CD4-positive, alpha-beta T cell treated with Interferon gamma for 1 hour (primary cell): ENCODE measurements at regions not wholly inside any gene's neighbourhood (a gene's known extent, or its start where the extent isn't known, plus 50 kb on each side); places are given as distances from the start of the nearest gene placed in this dataset.
"Not testable (repeated sequence)": the region's sequence is repeated elsewhere in the genome, so short reads cannot be mapped to it uniquely, and the experiment has no call there.

ENCODE experiments used
- DNase-seq: peaks from one replicate; pipeline ENCODE4 v3.0.0-alpha.2; 2020

DNA sequence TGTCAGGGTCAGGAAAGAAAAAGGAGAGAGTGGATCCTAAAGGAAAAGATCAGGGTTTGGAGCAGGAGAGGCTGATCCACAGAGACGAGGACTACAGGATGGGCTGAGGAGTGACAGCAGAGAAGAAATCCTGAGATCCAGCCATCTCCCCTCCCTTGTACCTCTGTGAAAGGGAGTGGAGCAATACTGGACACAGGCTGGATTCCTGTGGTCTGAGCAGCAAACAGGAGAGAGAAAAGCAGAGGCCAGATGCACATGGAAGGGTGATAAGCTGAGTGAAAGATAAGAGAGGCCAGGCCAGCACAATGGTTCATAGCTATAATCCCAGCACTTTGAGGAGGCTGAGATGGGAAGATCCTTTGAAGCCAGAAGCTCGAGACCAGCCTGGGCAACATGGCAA lies 472.1 kb upstream of the TSHZ3 start:
- DNase-seq = no peak

DNA sequence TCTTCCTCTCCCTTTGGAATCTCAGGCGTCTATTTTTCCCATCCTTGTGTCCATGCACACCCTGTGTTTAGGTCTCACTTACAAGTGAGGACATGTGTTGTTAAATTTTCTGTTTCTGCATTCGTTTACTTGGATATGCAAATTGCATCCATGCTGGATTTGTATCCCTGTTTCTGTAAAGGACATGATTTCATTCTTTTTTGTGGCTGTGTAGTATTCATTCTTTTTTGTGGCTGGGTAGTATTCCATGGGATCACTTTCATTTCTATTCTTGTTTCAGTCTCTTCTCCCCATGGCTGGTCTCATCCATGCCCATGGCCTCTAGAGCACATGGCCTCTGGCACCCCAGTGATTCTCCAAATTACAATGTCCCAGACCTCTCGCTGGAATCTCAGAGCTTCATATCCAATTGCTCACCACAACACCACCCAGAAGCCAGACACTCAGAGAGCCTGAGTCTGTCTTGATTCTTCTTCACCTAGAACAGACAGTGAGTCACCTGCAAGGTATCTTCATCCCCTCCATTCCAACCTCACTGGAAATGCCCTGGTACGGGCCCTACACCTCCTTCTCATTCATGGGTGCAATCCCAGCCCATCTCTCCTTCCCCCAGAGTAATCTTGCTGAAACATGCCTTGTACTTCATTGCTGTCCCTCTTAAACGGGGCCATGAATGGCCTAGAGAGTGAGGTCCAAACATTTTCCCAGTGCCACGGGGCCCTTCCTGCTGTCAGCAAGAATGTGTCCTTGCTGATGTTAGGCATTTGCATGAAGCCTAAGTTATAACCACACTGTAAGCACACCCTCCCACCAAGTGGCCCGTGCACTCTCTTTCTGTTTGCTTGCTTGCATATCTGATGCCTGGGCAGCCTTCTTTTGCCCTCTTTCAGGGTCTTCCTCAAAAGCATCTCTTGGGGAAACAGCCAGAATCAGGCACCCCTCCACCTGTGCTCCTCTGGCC lies 476.2 kb upstream of the TSHZ3 start:
- no peak for DNase-seq

DNA sequence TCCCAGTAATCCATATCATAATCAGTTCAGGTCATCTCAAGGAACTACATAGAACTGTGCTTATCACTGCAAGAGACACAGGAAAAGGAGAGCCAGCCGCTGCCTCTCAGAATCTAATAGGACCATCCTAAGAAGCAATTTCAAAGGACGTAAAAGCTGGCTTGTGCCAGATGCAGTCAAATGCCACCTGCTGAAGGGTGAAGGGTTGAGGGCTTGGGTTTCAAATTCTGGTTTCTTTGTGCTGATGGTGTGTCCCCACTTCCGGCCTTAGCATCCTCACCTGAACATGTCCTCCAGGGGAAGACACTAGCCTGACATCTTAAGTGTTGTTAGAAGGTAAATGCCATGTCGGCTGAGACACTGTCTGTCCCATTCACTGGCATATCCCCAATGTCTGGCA lies 477.1 kb upstream of the TSHZ3 start:
- no peak for DNase-seq

DNA sequence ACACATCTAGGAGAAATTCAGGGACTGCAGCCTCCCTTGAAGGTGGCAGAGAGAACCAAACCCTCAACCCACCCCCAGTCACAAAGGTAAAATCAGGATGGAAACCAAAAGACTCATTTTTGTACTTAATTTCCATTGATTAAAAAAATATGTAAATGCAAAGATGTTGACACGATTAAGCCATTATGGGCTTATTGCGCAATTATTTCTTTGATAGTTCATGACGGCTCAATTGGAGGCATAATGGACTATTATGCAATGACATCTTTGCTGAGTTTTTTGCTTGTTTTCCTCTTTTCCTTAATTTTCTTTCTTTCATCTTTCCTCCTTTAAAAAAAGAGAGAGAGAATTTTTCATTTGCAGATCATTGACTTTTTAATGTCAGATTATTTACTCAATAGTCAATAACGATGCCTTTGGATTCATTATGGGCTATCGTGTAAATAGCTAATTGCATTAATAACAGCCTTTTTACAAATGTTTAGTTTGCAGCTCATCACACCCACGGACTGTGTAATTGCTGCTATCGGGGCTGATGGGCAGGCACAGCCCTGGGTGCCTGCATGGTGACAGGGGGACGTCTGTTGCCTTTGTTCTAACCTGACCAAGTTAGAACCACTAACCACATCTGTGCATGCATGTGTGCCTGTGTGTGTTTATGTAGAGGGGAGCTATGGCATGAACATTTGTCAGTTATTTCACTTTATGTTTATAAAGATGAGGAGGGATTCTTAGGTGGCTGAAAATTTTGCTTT lies 482.4 kb upstream of the TSHZ3 start:
- no peak for DNase-seq

DNA sequence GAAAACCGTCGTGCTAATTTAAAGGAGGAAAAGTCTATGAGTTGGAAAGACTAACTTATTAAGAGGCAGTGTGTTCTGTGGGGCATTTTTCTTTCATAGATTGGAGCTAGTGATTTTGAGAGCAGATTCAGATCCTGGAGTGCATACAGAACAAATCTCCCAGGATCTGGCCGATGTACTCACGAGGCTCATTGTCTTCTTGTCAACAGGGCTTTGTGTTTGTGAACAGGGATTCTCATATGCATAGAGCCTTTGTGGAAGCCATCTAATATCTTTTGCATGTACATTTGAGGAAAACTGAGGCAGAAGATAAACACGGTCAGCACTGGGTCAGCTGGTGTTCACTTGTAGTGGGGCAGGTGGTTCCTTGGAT lies 482.9 kb upstream of the TSHZ3 start:
- no peak for DNase-seq

DNA sequence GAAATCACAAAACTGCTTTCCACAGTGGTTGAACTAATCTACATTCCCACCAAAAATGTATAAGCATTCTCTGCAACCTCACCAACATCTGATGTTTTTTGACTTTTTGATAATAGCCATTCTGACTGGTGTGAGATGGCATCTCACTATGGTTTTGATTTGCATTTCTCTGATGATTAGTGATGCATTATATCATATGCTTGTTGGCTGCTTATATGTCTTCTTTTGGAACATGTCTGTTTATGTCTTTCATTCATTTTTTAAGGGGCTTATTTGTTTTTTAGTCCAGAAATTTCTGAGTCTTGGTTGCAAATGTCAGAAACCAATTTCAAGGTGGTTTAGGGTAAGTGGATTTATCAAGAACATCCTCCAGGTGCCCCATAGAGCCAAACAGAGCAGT lies 484.8 kb upstream of the TSHZ3 start:
- DNase-seq = no peak

DNA sequence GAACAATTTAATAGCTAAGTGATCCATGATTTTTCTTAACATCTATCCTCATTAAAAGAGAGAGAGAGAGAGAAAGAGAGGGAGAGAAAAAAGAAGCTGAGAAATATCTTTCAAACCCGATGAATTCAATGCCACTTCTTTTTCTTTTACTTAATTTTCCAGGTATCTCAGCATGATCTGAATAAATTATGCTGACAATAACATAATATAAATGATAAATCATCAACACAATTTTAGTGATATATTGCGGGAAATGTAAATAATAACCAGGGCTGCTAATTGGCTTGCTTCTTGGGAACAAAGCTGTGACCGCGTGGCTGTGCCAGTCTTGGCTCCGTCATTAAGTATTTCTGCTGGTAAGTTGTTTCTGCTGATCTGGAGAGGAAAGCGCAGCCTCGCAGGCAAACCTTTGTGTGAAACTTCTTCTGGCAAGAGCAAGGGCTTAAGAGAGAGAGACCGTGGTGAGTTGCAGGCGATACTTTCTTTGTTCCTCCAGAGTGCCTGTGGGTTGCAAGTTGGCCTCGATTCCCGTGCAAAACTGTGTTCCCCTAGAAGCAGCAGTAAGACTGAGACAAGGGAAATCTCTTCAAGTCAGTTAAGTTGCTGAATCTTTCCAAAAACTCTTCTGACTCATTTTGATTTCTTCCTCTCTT lies 489.1 kb upstream of the TSHZ3 start:
- DNase-seq = no peak

DNA sequence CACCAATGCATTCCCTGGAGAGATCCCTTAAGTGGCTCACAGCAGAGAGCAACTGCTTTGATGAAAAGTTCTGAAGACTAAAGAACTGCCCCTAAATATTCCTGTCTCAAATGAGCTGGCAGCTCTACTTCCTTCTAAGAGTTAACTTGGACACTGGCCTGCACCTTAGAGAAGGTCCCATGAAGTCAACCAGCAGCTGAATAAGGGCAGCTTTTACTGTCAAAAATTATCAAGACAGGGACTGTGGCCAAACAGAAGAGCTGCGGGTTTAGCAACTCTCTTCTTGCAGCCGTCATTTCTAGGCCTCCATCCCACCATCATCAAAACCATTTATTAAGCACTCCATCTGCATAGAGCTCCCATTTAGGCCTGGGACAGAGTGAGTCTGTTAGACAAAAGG lies 491.1 kb upstream of the TSHZ3 start:
- DNase-seq = no peak

DNA sequence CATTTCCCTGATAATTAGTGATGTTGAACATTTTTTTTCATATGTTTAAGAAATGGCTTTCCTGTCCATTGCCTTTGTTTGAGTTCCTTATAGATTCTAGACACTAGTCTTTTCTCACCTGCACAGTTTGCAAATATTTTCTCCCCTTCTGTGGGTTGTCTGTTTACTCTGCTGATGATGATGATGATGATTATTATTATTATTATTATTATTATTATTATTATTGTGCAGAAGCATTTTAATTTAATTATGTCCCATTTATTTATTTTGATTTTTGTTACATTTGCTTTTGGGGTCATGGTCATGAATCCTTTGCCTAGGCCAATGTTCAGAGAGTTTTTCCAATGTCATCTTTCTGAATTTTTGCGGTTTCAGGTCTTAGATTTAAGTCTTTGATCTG lies 492.5 kb upstream of the TSHZ3 start:
- no peak for DNase-seq

DNA sequence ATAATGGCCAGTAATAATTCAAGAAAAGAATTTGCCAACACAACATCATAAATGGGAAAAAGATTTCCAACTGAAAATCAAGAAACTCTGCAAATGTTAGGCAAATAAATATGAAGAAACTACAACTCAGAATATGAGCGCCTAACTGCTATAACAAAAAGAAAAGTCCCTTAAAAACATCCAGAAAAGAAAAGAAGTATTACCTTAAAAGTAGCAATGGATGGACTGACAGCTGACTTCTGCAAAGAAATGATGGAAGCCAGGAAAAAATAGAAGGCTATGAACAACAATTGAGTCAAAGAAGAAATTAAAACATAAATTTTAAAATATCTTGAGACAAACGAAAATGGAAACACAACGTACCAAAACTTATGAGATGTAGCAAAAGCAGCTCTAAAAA lies 482.3 kb upstream of the ZNF507 start:
- DNase-seq = no peak

DNA sequence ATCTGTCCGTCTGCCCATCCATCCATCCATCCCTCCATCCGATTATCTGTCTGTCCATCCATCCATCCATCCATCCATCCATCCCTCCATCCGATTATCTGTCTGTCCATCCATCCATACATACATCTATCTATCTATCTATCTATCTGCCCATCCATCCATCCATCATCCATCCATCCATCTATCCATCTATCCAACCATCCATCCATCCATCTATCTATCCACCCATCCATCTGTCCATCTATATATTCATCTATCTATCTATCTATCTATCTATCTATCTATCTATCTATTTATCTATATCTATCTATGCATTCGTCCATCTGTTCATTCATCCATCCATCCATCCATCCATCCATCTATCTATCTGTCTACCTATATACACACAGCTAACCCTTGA lies 471.1 kb upstream of the ZNF507 start:
- no peak for DNase-seq

DNA sequence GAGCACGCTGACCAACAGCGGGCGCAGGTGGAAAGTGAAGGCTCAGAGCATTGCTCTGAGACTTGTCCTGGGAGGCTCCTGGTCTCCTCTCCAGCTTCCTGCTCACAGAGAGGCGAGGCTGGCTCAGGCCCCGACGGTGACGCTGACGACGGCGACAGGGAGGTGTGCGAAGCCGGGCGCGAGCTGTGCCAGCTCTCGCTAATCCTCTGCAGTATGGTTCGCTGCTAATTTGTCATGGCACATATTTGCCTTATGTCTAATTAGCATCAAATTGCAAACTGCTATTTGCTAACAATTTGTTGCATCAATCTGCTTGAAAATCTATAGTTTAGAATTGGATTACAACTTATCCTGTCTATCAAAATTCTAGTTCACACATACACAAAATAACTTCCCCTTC lies 469.8 kb upstream of the ZNF507 start:
- DNase-seq = no peak

DNA sequence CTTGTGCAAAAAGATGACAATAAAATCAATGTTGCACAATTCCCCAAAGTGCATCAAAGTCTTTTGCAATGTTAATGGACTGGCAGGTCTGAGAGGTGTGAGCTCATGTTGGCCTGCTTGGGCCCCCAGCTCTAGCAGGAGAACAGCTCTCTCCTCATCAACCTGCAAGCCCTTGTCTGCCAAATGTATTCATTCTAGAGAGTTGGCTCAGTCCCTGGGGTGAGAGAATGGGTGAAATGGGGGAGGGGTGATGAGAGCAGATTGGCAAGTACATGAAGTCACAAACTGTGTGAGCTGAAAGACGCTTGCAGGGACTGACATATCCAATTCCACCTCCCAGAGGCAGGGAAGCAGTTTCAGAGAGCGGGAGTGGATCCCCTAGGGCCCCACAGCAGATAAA lies 465.1 kb upstream of the ZNF507 start:
- no peak for DNase-seq

DNA sequence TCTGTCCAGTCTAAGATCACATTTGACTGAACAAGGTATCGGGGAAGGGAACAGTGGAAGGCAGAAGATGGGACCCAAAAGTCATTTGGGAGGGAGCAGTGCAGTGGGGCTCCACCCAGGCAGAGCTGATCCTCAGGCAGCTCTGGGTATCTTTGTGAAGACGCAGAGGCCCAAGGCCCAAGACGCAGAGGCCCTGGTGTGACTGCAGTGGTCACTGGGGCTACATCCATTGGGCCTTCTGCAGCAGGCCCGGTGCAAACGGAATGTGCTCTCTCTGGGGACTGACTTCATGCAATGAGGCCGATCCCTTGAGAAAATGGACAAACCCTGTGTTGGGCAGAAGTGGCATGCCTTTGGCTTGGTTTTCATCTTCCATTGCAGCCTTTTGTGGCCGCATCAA lies 463.4 kb upstream of the ZNF507 start:
- DNase-seq = no peak

DNA sequence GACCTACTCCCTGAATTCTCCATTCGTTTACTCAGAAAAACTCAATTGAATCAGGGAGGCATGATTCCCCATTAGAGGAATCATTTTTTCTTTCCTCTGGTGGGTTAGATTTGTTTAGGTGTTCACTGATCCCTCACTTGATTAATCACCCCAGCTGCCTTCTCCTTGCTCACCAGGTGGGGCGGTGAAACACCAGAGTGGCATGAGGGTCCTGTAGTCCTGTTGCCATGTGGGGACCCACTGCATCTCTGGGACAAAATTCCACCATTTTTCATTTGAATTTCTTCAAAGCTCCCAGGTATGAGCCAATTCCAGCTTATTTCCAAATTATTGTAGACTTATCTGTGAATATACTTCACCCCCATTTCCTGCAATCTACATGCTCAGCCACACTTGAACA lies 462.7 kb upstream of the ZNF507 start:
- no peak for DNase-seq

DNA sequence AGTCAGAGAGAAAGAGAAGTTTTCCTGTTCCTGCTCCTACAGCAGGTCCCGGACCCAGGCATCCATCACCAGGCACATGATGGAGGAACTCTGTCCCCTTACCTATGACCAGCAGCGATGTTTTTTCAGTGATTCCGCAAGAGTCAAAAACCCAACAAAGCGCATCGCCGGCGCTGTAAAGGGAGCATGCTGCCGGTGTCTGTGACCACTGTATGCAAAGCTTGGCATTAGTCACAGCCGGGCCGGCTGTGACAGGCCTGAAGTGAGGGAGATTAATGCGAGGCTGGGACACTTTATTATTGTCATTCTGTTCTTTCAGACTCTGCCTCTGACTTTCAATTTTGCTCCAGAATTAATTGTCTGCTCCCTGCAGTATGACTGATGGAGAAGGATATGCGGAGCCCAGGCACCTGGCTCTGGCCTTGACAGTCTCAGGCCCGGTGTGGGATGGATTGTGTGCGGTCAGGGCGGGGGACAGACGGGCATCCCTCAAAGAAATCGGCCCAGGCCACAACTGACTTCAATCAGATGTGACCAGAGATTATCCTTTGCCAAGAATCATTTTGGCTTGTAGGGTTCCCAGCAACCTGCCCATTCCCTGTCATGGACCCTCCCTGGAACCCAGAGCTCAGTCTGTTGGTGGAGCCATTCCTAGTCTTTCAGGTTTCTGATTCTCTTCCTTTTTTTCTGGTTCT lies 462.0 kb upstream of the ZNF507 start:
- DNase-seq = no peak

DNA sequence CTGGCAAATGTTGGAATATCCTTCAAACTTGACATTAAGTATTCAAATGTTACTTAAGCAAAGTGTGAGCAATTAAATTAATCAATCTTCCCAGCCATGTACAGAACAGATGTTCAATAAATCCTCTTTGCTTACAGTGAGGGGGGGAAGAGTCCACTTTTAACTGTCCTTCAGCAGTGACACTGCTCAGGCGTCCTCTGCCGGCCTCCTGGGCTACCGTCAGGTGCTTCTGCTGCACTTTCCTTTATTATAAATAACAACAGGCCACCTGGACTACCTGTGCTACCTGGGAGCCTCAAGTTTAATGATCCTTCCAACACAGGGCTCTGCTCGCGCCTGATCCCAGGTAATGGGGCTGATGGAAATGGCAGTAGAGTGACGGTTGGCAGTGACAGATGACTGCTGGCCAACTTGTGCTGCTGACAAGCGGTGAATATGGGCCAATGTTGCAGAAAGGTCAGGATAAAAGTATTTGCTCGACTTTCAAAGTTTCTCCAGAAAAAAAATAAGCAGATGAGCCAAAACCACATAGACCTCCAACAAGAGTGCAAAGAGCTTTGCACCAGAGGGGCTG lies 460.0 kb upstream of the ZNF507 start:
- DNase-seq = no peak

DNA sequence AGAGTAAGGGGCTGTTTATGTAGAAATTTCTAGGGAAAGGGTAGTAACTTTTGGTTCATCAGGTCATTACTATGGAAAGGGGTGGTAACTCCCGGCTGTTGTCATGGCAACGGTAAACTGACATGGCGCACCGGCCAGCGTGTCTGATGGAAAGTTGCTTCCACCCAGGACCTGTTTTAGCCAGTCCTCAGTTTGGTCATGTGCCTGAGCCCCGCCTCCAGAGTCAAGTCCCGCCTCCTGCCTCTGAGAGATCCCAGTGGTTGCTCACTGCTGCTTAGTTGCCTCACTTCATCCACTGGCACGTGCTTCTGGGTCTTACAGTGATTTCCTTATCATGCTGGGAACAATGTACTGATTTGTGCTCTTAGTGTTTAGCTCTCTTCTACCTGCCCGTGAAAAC lies 455.2 kb upstream of the ZNF507 start:
- no peak for DNase-seq

DNA sequence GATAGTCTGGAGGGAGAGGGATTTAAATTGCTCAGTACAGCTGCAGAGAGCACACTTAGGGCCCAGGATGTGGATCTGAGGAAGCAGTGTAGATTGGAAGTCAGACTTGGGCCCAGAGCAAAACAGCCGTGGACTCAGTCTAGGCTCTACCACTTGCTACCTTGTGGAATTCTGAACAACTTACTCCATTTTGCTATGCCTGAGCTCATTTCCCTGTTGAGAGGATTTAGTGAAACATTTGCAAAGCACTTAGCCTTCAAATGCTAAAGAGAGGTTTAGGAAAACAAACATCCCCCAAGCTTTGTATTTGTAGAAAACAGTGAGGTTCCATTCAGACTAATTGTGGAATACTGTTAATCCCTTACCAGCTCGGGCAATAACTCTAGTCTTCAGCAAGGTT lies 453.4 kb upstream of the ZNF507 start:
- DNase-seq = no peak

DNA sequence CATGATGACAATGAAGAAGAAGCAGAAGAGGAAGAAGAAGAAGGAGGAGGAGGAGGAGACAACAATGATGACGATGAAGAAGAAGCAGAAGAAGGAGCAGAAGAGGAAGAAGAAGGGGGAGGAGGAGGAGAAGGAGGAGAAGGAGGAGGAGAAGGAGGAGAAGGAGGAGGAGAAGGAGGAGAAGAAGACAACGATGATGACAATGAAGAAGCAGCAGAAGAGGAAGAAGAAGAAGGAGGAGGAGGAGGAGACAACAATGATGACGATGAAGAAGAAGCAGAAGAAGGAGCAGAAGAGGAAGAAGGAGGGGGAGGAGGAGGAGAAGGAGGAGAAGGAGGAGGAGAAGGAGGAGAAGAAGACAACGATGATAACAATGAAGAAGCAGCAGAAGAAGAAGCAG lies 451.9 kb upstream of the ZNF507 start:
- not testable (repeated sequence) for DNase-seq

DNA sequence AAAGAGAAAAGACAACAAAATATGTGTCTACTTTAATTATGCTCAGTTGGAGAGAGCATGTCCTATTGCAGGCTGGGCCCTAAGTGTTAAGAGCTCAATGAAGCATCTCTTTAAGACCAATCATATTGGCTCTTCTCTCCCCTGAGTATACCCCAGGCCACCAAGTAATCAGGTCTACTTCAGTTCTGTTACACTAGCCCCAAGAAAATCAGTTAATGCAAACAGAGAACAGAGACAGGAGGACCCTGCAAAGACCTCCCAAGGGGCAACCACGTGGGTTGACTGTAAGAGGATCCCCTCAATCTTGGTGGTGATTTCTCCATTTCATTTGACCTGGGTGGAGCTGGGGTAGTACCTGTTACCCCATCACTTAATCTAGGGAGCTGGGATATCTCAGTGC lies 451.0 kb upstream of the ZNF507 start:
- no peak for DNase-seq

DNA sequence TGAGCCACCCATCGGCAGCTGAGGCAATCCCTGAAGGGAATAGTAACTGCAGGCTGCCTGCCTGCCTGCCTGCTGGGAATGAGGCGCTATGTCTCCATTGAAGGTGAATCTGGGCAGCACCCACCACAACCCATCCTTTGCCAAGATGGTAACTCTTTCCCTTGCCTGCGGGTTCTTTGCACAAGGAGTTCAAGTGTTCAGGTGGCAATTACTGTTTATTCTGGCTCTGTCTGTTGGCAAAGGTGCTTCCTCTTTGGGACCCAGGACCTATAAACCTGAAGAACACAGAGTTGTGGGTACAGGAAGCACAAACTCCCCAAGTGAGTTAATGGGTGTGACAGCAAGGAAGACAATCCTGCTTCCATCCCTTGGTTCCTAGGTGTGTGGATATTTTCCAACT lies 448.1 kb upstream of the ZNF507 start:
- no peak for DNase-seq

DNA sequence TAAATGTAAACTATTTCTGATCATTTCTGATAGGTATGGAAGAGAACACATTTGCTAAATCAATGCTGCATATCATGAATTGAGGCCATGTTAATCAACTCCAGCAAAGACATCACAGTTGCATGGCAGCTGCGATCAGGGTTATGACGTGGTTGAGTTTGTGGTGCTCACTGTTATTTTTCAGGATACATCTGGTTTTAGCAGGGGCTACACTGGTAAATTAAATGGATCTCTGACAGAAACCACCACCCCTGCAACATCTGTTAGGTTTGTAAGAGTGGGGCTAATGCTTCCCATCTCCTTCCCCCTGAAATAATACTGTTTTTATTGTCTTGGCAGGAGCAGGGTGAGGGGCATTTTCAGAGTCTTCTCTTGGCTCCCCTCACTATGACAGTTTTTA lies 444.4 kb upstream of the ZNF507 start:
- DNase-seq = no peak
